Mesothelial cell of epicardium (in vitro differentiated cells): ENCODE measurements at regions not wholly inside any gene's neighbourhood (a gene's known extent, or its start where the extent isn't known, plus 50 kb on each side); places are given as distances from the start of the nearest gene placed in this dataset.

Source experiments
- DNase-seq, 2 experiments: peaks; one replicate each; pipeline ENCODE4 v3.0.0; 2021; ENCODE audit warnings: low spot score in 2 of 2; ENCODE audit not compliant: unreplicated experiment in 2 of 2
- H3K27ac Mint-ChIP-seq: 2 replicates; pipeline ENCODE4 v1.8.0; 2021; ENCODE audit warnings: mixed read lengths
- H3K27me3 Mint-ChIP-seq: 2 replicates; pipeline ENCODE4 v1.8.0; 2021; ENCODE audit warnings: low read depth, mixed read lengths
- H3K36me3 Mint-ChIP-seq: 2 replicates; pipeline ENCODE4 v1.8.0; 2021; ENCODE audit warnings: mixed read lengths
- H3K4me1 Mint-ChIP-seq: 2 replicates; pipeline ENCODE4 v1.8.0; 2021; ENCODE audit warnings: mixed read lengths
- H3K4me3 Mint-ChIP-seq: 2 replicates; pipeline ENCODE4 v1.8.0; 2021; ENCODE audit warnings: mild to moderate bottlenecking, moderate library complexity, mixed read lengths
- H3K9me3 Mint-ChIP-seq: 2 replicates; pipeline ENCODE4 v1.8.0; 2021; ENCODE audit warnings: mixed read lengths
- TF ChIP-seq, protein P1 (sequence below): fragments of 200-600 bp; sonication (generic); IDR thresholded peaks from one replicate; pipeline ENCODE4 v1.5.0; 2021; ENCODE audit warnings: antibody characterized with exemption; ENCODE audit not compliant: unreplicated experiment

- H3K27me3 Mint-ChIP-seq, result peaks cover 31% of the 10 kb centered on the region
Measured at GRCh38 chr11:69978841-69979614, 99.1 kb upstream of the ANO1 start.

DNA sequence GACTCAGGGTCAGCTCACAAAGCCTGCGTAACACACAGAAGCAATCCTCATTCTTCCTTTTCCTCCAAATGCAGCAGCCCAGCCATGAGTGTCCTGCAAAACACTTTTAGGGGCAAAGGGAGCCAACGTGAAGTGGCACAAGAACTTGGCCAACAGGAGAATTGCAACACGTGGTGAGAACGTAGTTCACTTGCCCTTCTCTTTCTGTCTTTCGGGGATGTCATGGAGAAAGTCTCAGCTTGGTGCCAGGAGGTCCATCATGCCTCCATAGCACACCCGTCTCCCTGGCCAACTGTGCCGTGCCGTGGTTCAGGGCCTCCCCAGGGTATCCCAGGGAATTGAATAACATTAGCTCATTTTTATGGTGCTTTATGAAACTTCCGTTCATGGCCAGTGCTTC, 98.5 kb upstream of the ANO1 start:
- Mint-ChIP-seq H3K9me3 (no peaks in the 10 kb centered on the region), H3K27me3 (peaks cover 37% of the 10 kb centered on the region), H3K4me3 (no peak overlapping the region), H3K36me3 (no peaks in the 10 kb centered on the region), H3K27ac (no peak overlapping the region), H3K4me1 (peaks cover 15% of the 10 kb centered on the region)
- no peak for DNase-seq
- TF ChIP-seq, protein P1, sequence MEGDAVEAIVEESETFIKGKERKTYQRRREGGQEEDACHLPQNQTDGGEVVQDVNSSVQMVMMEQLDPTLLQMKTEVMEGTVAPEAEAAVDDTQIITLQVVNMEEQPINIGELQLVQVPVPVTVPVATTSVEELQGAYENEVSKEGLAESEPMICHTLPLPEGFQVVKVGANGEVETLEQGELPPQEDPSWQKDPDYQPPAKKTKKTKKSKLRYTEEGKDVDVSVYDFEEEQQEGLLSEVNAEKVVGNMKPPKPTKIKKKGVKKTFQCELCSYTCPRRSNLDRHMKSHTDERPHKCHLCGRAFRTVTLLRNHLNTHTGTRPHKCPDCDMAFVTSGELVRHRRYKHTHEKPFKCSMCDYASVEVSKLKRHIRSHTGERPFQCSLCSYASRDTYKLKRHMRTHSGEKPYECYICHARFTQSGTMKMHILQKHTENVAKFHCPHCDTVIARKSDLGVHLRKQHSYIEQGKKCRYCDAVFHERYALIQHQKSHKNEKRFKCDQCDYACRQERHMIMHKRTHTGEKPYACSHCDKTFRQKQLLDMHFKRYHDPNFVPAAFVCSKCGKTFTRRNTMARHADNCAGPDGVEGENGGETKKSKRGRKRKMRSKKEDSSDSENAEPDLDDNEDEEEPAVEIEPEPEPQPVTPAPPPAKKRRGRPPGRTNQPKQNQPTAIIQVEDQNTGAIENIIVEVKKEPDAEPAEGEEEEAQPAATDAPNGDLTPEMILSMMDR, result no peak

More at GRCh38 chr11:69978841-69979614, 99.1 kb upstream of the ANO1 start:
- TF ChIP-seq, protein P1, result no peak
- H3K27ac Mint-ChIP-seq, result no peak overlapping the region
- no peaks in the 10 kb centered on the region for H3K36me3 Mint-ChIP-seq
- no peak for DNase-seq
- no peak overlapping the region for H3K4me3 Mint-ChIP-seq
- H3K9me3 Mint-ChIP-seq, result no peaks in the 10 kb centered on the region
- peaks cover 9% of the 10 kb centered on the region for H3K4me1 Mint-ChIP-seq

DNA sequence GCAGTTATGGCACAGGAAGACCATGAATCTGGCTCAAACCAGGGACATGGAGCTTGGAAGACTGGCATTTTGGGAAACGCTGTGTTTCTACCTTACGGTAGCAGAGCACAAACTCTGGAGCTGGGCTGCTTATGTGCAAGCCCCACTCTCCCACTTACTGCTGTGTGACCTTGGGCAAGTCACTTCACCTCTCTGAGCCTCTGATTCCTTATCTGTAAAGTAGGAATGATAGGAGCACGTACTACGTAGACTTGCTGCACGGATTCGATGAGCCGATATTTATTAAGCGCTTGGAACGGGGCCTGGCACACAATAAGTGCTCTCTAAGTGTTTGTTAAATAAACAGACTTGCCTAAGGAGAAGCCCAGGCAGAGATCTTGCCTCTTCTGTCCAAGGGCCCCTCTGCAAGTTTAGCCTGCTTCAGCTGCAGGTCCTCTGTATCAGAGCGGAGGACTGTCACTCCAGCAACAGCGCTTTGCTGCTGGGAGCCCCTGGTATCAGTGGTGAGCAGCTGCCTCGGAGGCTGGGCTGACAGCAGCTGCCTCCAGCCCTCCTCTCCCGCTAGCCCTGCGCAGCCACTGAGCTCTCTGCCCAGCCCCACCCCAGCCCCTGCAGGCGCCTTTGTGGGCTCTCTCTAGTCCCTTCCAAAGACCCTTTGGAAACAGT, 96.9 kb upstream of the ANO1 start:
- Mint-ChIP-seq H3K27me3 (peaks cover 50% of the 10 kb centered on the region), H3K9me3 (no peaks in the 10 kb centered on the region), H3K27ac (no peak overlapping the region), H3K4me3 (no peak overlapping the region), H3K36me3 (no peaks in the 10 kb centered on the region), H3K4me1 (peaks cover 24% of the 10 kb centered on the region)
- TF ChIP-seq, protein P1, result no peak
- DNase-seq, result no peak

- Mint-ChIP-seq H3K4me3 (no peak overlapping the region), H3K27ac (no peak overlapping the region), H3K9me3 (no peaks in the 10 kb centered on the region), H3K4me1 (peaks cover 28% of the 10 kb centered on the region), H3K27me3 (peaks cover 66% of the 10 kb centered on the region), H3K36me3 (no peaks in the 10 kb centered on the region)
- TF ChIP-seq, protein P1, result no peak
- no peak for DNase-seq
Measured at GRCh38 chr11:69982690-69983570, 95.2 kb upstream of the ANO1 start.

- TF ChIP-seq, protein P1, result no peak
- no peaks in the 10 kb centered on the region for H3K36me3 Mint-ChIP-seq
- no peaks in the 10 kb centered on the region for H3K9me3 Mint-ChIP-seq
- peaks cover 28% of the 10 kb centered on the region for H3K4me1 Mint-ChIP-seq
- H3K27ac Mint-ChIP-seq, result no peak overlapping the region
- DNase-seq, result no peak
- no peak overlapping the region for H3K4me3 Mint-ChIP-seq
- peaks cover 72% of the 10 kb centered on the region for H3K27me3 Mint-ChIP-seq
Measured at GRCh38 chr11:69983571-69983877, 94.6 kb upstream of the ANO1 start.
